ENCODE measurements at regions not wholly inside any gene's neighbourhood (a gene's known extent, or its start where the extent isn't known, plus 50 kb on each side); places are given as distances from the start of the nearest gene placed in this dataset.

- TF ChIP-seq TAF1 (IDR thresholded peaks at IDR 0.05; ENCODE audit: low read depth) (no peak), TCF12 (IDR thresholded peaks at IDR 0.05; ENCODE audit: low read depth) (no peak), ZBTB7A (IDR thresholded peaks at IDR 0.05; ENCODE audit: low read depth) (no peak), CREB1 (IDR thresholded peaks at IDR 0.05; ENCODE audit: low read depth) (no peak), MAX (IDR thresholded peaks at IDR 0.05) (no peak), EP300 (IDR thresholded peaks at IDR 0.05; ENCODE audit: borderline replicate concordance) (no peak)
These were observed 512.2 kb downstream of the GATA3 start for GRCh38 chr10:8566737-8567136.

- no peak for TF ChIP-seq TEAD4 (IDR thresholded peaks at IDR 0.05)
- TF ChIP-seq USF1 (IDR thresholded peaks at IDR 0.05) = no peak
- no peak for TF ChIP-seq NFIC (IDR thresholded peaks at IDR 0.05)
- no peak for TF ChIP-seq ZBTB7A (IDR thresholded peaks at IDR 0.05; ENCODE audit: low read depth)
- no peak for TF ChIP-seq TCF12 (IDR thresholded peaks at IDR 0.05; ENCODE audit: low read depth)
- no peak for TF ChIP-seq CREB1 (IDR thresholded peaks at IDR 0.05; ENCODE audit: low read depth)
- no peak for TF ChIP-seq MAX (IDR thresholded peaks at IDR 0.05)
- no peak for TF ChIP-seq REST (IDR thresholded peaks at IDR 0.05; ENCODE audit: low read depth)
These were observed 513.9 kb downstream of the GATA3 start for GRCh38 chr10:8568401-8568800.

- no peak for TF ChIP-seq REST (IDR thresholded peaks at IDR 0.05; ENCODE audit: low read depth)
- TF ChIP-seq EP300 (IDR thresholded peaks at IDR 0.05; ENCODE audit: borderline replicate concordance) = no peak
- no peak for TF ChIP-seq ZBTB7A (IDR thresholded peaks at IDR 0.05; ENCODE audit: low read depth)
- no peak for TF ChIP-seq USF1 (IDR thresholded peaks at IDR 0.05)
- TF ChIP-seq TEAD4 (IDR thresholded peaks at IDR 0.05) = no peak
- no peak for TF ChIP-seq CREB1 (IDR thresholded peaks at IDR 0.05; ENCODE audit: low read depth)
- TF ChIP-seq CEBPB (IDR thresholded peaks at IDR 0.05) = no peak
- TF ChIP-seq RAD21 (IDR thresholded peaks at IDR 0.05; ENCODE audit: low read depth) = no peak
- TF ChIP-seq NFIC (IDR thresholded peaks at IDR 0.05) = no peak
- no peak for TF ChIP-seq TAF1 (IDR thresholded peaks at IDR 0.05; ENCODE audit: low read depth)
These were observed 521.1 kb downstream of the GATA3 start for GRCh38 chr10:8575620-8576019.

- no peak for TF ChIP-seq TCF12 (IDR thresholded peaks at IDR 0.05; ENCODE audit: low read depth)
- no peak for TF ChIP-seq TEAD4 (IDR thresholded peaks at IDR 0.05)
- no peak for TF ChIP-seq MAX (IDR thresholded peaks at IDR 0.05)
- no peak for TF ChIP-seq REST (IDR thresholded peaks at IDR 0.05; ENCODE audit: low read depth)
- no peak for TF ChIP-seq ZBTB7A (IDR thresholded peaks at IDR 0.05; ENCODE audit: low read depth)
- no peak for TF ChIP-seq TAF1 (IDR thresholded peaks at IDR 0.05; ENCODE audit: low read depth)
- TF ChIP-seq NFIC (IDR thresholded peaks at IDR 0.05) = no peak
- TF ChIP-seq YY1 (IDR thresholded peaks at IDR 0.05; ENCODE audit: low read depth) = no peak
- TF ChIP-seq RAD21 (IDR thresholded peaks at IDR 0.05; ENCODE audit: low read depth) = no peak
- TF ChIP-seq EGR1 (IDR thresholded peaks at IDR 0.05) = no peak
- no peak for TF ChIP-seq CREB1 (IDR thresholded peaks at IDR 0.05; ENCODE audit: low read depth)
- no peak for TF ChIP-seq USF1 (IDR thresholded peaks at IDR 0.05)
These were observed 521.8 kb downstream of the GATA3 start for GRCh38 chr10:8576281-8576680.

- TF ChIP-seq TCF12 (IDR thresholded peaks at IDR 0.05; ENCODE audit: low read depth) (no peak), CREB1 (IDR thresholded peaks at IDR 0.05; ENCODE audit: low read depth) (no peak), TAF1 (IDR thresholded peaks at IDR 0.05; ENCODE audit: low read depth) (no peak), EGR1 (IDR thresholded peaks at IDR 0.05) (no peak), REST (IDR thresholded peaks at IDR 0.05; ENCODE audit: low read depth) (no peak), TEAD4 (IDR thresholded peaks at IDR 0.05) (no peak), YY1 (IDR thresholded peaks at IDR 0.05; ENCODE audit: low read depth) (no peak), EP300 (IDR thresholded peaks at IDR 0.05; ENCODE audit: borderline replicate concordance) (no peak), RAD21 (IDR thresholded peaks at IDR 0.05; ENCODE audit: low read depth) (no peak)
These were observed 522.4 kb downstream of the GATA3 start for GRCh38 chr10:8576911-8577310.
